Peyer's patch (tissue), 4 donors: ENCODE measurements at regions not wholly inside any gene's neighbourhood (a gene's known extent, or its start where the extent isn't known, plus 50 kb on each side); places are given as distances from the start of the nearest gene placed in this dataset.

Source experiments
- DNase-seq, 3 donors: peaks; one replicate each; pipeline ENCODE4 v3.0.0-alpha.2; 2017 to 2019
- H3K27ac ChIP-seq, 4 donors: fragments of 200-600 bp; sonication (generic); one replicate each; pipeline ENCODE4 v1.5.1; 2016 to 2019
- H3K27me3 ChIP-seq, 2 donors: fragments of 200-600 bp; sonication (generic); one replicate each; pipeline ENCODE4 v1.5.1; 2019
- H3K36me3 ChIP-seq, 3 donors: fragments of 200-600 bp; sonication (generic); one replicate each; pipeline ENCODE4 v1.5.1; 2016 to 2019
- H3K4me1 ChIP-seq, 4 donors: fragments of 200-600 bp; sonication (generic); one replicate each; pipeline ENCODE4 v1.5.1; 2016 to 2019
- H3K4me3 ChIP-seq, 4 donors: fragments of 200-600 bp; sonication (generic); 1 replicate in 3 of 4; 2 replicates in 1 of 4; pipeline ENCODE4 v1.5.1; 2016 to 2019; ENCODE audit warnings: mild to moderate bottlenecking in 1 of 4
- H3K9me3 ChIP-seq, 4 donors: fragments of 200-600 bp; sonication (generic); one replicate each; pipeline ENCODE4 v1.5.1; 2016 to 2019; ENCODE audit warnings: mild to moderate bottlenecking in 1 of 4
- POLR2A ChIP-seq, 2 donors: fragments of 450-650 bp; IDR thresholded peaks; one replicate each; pipeline ENCODE4 v1.5.1; 2017; ENCODE audit warnings: antibody characterized with exemption in 2 of 2, mild to moderate bottlenecking in 2 of 2, moderate library complexity in 2 of 2
- TF ChIP-seq, protein P1 (sequence below), 6 experiments: fragments of 450-650 bp in 4 of 6; fragments of 200-600 bp in 2 of 6; sonication (generic) in 1 of 6; IDR thresholded peaks; one replicate each; pipeline ENCODE4 v1.5.1; 2017 to 2019; ENCODE audit warnings: antibody characterized with exemption in 6 of 6, mild to moderate bottlenecking in 3 of 6, moderate library complexity in 1 of 6

GRCh38 chr14:41073544-41073943 is 533.1 kb upstream of the LRFN5 start:
- no peaks in the 10 kb centered on the region for H3K4me1 ChIP-seq
- TF ChIP-seq, protein P1, sequence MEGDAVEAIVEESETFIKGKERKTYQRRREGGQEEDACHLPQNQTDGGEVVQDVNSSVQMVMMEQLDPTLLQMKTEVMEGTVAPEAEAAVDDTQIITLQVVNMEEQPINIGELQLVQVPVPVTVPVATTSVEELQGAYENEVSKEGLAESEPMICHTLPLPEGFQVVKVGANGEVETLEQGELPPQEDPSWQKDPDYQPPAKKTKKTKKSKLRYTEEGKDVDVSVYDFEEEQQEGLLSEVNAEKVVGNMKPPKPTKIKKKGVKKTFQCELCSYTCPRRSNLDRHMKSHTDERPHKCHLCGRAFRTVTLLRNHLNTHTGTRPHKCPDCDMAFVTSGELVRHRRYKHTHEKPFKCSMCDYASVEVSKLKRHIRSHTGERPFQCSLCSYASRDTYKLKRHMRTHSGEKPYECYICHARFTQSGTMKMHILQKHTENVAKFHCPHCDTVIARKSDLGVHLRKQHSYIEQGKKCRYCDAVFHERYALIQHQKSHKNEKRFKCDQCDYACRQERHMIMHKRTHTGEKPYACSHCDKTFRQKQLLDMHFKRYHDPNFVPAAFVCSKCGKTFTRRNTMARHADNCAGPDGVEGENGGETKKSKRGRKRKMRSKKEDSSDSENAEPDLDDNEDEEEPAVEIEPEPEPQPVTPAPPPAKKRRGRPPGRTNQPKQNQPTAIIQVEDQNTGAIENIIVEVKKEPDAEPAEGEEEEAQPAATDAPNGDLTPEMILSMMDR (IDR thresholded peaks at IDR 0.05), result no peak
- no peak for TF ChIP-seq POLR2A (IDR thresholded peaks at IDR 0.05)
- H3K27me3 ChIP-seq, result no peaks in the 10 kb centered on the region
- no peak overlapping the region for H3K4me3 ChIP-seq
- no peaks in the 10 kb centered on the region for H3K36me3 ChIP-seq
- H3K27ac ChIP-seq, result no peak overlapping the region
- DNase-seq, result no peak
- H3K9me3 ChIP-seq, result no peaks in the 10 kb centered on the region

DNA sequence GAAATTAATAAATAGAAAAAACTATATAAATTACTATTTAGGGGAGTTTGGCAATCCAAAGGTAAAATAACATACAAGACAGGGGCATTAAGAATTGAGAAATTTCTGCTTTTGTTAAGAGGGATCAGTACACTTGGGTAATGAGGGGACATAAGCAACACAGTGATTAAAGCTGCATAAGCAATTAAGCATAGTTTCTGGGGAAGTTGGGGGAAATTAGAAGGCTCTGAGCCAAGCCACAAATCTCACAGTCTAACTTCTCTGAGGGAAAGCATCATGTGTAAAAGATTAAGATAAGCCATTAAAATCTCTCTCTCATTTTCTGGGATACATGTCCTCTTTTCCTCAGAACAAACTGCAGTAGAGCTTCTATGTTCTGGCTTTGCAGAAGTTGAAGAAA is 533.9 kb upstream of the LRFN5 start:
- Histone ChIP-seq H3K4me1 (no peaks in the 10 kb centered on the region), H3K9me3 (no peaks in the 10 kb centered on the region), H3K36me3 (no peaks in the 10 kb centered on the region), H3K4me3 (no peak overlapping the region), H3K27me3 (no peaks in the 10 kb centered on the region), H3K27ac (no peak overlapping the region)
- TF ChIP-seq POLR2A (IDR thresholded peaks at IDR 0.05), result no peak
- no peak for DNase-seq

DNA sequence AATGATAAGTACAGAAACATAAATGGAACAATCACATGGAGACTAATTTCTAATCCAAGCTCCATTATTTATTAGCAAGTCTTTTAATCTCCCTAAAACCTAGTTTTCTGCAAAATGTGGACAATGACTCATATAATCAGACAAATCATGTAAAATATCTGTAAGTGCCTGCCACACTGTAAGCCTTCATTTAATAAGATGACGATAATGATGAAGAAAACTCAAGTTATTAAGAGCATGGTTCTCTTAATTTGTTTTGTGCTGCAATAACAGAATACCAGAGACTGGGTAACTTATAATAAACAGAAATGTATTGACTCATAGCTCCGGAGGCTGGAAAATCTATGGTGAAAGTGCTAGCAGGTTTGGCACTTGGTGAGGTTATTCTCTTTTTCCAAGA is 535.3 kb upstream of the LRFN5 start:
- H3K27ac ChIP-seq, result no peak overlapping the region
- H3K4me1 ChIP-seq, result no peaks in the 10 kb centered on the region
- no peaks in the 10 kb centered on the region for H3K36me3 ChIP-seq
- DNase-seq, result no peak
- H3K27me3 ChIP-seq, result no peaks in the 10 kb centered on the region
- TF ChIP-seq, protein P1 (IDR thresholded peaks at IDR 0.05), result no peak
- TF ChIP-seq POLR2A (IDR thresholded peaks at IDR 0.05), result no peak
- no peaks in the 10 kb centered on the region for H3K9me3 ChIP-seq
- H3K4me3 ChIP-seq, result no peak overlapping the region

- H3K4me3 ChIP-seq, result no peak overlapping the region
- H3K4me1 ChIP-seq, result no peaks in the 10 kb centered on the region
- TF ChIP-seq, protein P1 (IDR thresholded peaks at IDR 0.05), result no peak
- TF ChIP-seq POLR2A (IDR thresholded peaks at IDR 0.05), result no peak
- H3K27me3 ChIP-seq, result no peaks in the 10 kb centered on the region
- no peak overlapping the region for H3K27ac ChIP-seq
- DNase-seq, result no peak
- no peaks in the 10 kb centered on the region for H3K36me3 ChIP-seq
- no peaks in the 10 kb centered on the region for H3K9me3 ChIP-seq
Measured at GRCh38 chr14:41062826-41063225, 543.9 kb upstream of the LRFN5 start.

DNA sequence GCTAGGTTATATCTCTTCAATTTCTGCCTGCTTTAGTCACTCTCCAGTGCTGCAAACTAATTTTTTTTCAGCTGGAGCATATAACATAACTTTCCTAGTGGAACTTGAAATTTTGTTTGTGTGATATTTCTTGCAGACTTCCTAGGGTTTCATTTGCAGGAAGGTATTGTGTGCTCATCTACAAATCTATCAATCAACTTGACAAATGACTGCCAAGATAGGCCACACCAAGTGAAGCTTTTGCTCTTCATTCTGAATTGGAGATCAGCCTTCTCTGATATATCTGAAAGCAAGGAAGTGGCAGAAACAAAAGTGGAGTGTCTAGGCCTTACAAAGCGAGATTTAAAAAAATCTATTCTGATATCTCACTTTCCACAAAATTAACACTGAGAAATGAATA is 551.1 kb upstream of the LRFN5 start:
- no peaks in the 10 kb centered on the region for H3K4me1 ChIP-seq

GRCh38 chr14:41051801-41052200 is 554.9 kb upstream of the LRFN5 start:
- no peak for DNase-seq
- Histone ChIP-seq H3K27me3 (no peaks in the 10 kb centered on the region), H3K36me3 (no peaks in the 10 kb centered on the region), H3K9me3 (no peaks in the 10 kb centered on the region), H3K27ac (no peak overlapping the region), H3K4me1 (no peaks in the 10 kb centered on the region), H3K4me3 (no peak overlapping the region)
- TF ChIP-seq, protein P1 (IDR thresholded peaks at IDR 0.05), result no peak
- TF ChIP-seq POLR2A (IDR thresholded peaks at IDR 0.05), result no peak

More for the DNA sequence above, 551.1 kb upstream of the LRFN5 start:
- Histone ChIP-seq H3K27me3 (no peaks in the 10 kb centered on the region), H3K9me3 (no peaks in the 10 kb centered on the region), H3K36me3 (no peaks in the 10 kb centered on the region), H3K4me3 (no peak overlapping the region), H3K27ac (no peak overlapping the region)
- no peak for TF ChIP-seq POLR2A (IDR thresholded peaks at IDR 0.05)
- TF ChIP-seq, protein P1 (IDR thresholded peaks at IDR 0.05), result no peak
- DNase-seq, result no peak
